ENCODE measurements at regions not wholly inside any gene's neighbourhood (a gene's known extent, or its start where the extent isn't known, plus 50 kb on each side); places are given as distances from the start of the nearest gene placed in this dataset.

DNA sequence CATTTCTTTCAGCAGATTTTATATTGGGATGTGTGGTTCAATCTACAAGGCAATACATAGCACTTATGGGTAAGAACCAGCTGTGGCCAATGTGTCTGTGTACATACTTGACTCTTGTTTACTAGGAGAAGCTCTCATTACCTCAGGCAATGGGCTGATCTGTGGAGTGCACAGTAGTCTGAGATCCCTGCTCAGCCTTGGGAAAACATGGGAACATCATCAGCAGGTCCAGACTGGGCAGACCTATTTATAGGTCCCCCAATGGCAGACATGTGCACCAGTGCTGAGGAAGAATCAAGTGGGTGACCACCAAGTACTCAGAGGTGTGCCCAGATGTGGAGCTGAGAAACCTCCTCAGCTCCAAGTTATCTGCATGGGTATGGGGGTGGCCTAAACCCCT, 349.7 kb downstream of the KIF20B start:
- no TSS peak for BruUV-seq (replicated peaks)
- no peaks in the 10 kb centered on the region for H3K36me3 ChIP-seq (ENCODE audit: control insufficient read depth, insufficient read depth, low read length)
- DNase-seq (ENCODE audit: low read depth, low spot score), result no peak
- POLR2A ChIA-PET, result no interaction called here
- no peak overlapping the region for H3K4me3 ChIP-seq (ENCODE audit: low read depth in 2 of 2, low read length in 2 of 2)
- H3K27me3 ChIP-seq (ENCODE audit: control insufficient read depth, insufficient read depth, low read length), result no peaks in the 10 kb centered on the region
- H3K27ac ChIP-seq (ENCODE audit: low read length), result no peak overlapping the region
- TF ChIP-seq, protein P1, sequence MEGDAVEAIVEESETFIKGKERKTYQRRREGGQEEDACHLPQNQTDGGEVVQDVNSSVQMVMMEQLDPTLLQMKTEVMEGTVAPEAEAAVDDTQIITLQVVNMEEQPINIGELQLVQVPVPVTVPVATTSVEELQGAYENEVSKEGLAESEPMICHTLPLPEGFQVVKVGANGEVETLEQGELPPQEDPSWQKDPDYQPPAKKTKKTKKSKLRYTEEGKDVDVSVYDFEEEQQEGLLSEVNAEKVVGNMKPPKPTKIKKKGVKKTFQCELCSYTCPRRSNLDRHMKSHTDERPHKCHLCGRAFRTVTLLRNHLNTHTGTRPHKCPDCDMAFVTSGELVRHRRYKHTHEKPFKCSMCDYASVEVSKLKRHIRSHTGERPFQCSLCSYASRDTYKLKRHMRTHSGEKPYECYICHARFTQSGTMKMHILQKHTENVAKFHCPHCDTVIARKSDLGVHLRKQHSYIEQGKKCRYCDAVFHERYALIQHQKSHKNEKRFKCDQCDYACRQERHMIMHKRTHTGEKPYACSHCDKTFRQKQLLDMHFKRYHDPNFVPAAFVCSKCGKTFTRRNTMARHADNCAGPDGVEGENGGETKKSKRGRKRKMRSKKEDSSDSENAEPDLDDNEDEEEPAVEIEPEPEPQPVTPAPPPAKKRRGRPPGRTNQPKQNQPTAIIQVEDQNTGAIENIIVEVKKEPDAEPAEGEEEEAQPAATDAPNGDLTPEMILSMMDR (IDR thresholded peaks at IDR 0.05), result no peak
- no peak for TF ChIP-seq SIN3A (IDR thresholded peaks at IDR 0.05; ENCODE audit: borderline replicate concordance, insufficient read depth, low read depth, low read length)
- no peak for TF ChIP-seq POLR2AphosphoS5 (IDR thresholded peaks at IDR 0.05; ENCODE audit: low read depth, low read length)
- TF ChIP-seq TCF7L2 (IDR thresholded peaks at IDR 0.05; ENCODE audit: low read depth, low read length), result no peak
- TF ChIP-seq, protein P2, sequence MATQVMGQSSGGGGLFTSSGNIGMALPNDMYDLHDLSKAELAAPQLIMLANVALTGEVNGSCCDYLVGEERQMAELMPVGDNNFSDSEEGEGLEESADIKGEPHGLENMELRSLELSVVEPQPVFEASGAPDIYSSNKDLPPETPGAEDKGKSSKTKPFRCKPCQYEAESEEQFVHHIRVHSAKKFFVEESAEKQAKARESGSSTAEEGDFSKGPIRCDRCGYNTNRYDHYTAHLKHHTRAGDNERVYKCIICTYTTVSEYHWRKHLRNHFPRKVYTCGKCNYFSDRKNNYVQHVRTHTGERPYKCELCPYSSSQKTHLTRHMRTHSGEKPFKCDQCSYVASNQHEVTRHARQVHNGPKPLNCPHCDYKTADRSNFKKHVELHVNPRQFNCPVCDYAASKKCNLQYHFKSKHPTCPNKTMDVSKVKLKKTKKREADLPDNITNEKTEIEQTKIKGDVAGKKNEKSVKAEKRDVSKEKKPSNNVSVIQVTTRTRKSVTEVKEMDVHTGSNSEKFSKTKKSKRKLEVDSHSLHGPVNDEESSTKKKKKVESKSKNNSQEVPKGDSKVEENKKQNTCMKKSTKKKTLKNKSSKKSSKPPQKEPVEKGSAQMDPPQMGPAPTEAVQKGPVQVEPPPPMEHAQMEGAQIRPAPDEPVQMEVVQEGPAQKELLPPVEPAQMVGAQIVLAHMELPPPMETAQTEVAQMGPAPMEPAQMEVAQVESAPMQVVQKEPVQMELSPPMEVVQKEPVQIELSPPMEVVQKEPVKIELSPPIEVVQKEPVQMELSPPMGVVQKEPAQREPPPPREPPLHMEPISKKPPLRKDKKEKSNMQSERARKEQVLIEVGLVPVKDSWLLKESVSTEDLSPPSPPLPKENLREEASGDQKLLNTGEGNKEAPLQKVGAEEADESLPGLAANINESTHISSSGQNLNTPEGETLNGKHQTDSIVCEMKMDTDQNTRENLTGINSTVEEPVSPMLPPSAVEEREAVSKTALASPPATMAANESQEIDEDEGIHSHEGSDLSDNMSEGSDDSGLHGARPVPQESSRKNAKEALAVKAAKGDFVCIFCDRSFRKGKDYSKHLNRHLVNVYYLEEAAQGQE (IDR thresholded peaks at IDR 0.05; ENCODE audit: insufficient read depth in 1 of 2, low read depth in 2 of 2, low read length in 1 of 2), result no peak
- CTCF ChIA-PET, result no interaction called here
- H3K9me3 ChIP-seq (ENCODE audit: control insufficient read depth, insufficient read depth, low read depth, low read length), result no peaks in the 10 kb centered on the region
- intact Hi-C loops (cut with micrococcal nuclease; ENCODE audit: unreplicated experiment) (no loop called here), in situ Hi-C loops (cut with HindIII; ENCODE audit: low pct_unique_long_range_greater_than_20kb, low sequenced_read_pairs) (no loop called here)
- no peak for ATAC-seq
- no peaks in the 10 kb centered on the region for H3K4me1 ChIP-seq (ENCODE audit: control insufficient read depth, insufficient read depth, low read length)

DNA sequence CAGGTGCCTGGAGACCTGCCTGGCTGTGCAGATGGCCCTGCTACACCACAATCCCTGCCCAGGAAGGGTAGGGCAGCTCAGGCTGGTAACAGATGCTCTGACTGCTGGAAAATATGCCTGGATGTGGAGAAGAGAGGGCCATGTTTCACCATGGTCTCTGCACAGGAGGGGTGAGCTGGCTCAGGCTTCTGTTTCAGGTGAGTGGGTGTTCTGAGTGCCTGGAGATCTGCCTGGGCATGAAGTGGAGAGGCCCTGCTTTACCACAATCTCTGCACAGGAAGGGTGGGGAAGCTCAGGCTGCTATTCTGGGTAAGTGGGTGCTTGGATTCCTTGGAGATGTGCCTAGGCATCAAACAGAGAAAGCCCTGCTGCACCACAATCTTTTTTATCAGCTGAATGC, 350.1 kb downstream of the KIF20B start:
- CTCF ChIA-PET, result no interaction called here

DNA sequence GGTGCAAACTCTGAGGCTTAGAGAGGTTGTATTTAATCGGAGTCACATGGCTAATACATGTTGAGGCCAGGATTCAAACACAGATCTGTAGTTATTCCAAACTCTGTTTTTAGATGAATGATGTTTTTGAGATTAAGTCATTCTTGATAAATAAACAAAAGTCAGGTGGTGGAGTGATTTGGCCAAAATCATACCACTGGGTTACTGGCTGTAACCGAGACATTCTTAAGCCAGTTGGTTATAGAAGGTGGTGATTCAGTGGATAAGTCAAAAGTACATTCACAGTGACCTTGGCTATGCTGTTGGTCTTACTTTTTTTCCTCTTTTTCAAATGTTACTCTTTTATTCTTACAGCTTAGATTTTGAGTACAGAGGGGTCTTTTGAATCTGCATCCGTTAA, 361.4 kb downstream of the KIF20B start:
- POLR2A ChIA-PET, result no interaction called here
- no peaks in the 10 kb centered on the region for H3K4me1 ChIP-seq (ENCODE audit: control insufficient read depth, insufficient read depth, low read length)
- TF ChIP-seq POLR2AphosphoS5 (IDR thresholded peaks at IDR 0.05; ENCODE audit: low read depth, low read length) (no peak), TCF7L2 (IDR thresholded peaks at IDR 0.05; ENCODE audit: low read depth, low read length) (no peak), SIN3A (IDR thresholded peaks at IDR 0.05; ENCODE audit: borderline replicate concordance, insufficient read depth, low read depth, low read length) (no peak)
- TF ChIP-seq, protein P1 (IDR thresholded peaks at IDR 0.05), result no peak
- TF ChIP-seq, protein P2 (IDR thresholded peaks at IDR 0.05; ENCODE audit: insufficient read depth in 1 of 2, low read depth in 2 of 2, low read length in 1 of 2), result no peak
- intact Hi-C loops (cut with micrococcal nuclease; ENCODE audit: unreplicated experiment), result no loop called here
- no peak overlapping the region for H3K4me3 ChIP-seq (ENCODE audit: low read depth in 2 of 2, low read length in 2 of 2)
- in situ Hi-C loops (cut with HindIII; ENCODE audit: low pct_unique_long_range_greater_than_20kb, low sequenced_read_pairs), result no loop called here
- BruUV-seq (replicated peaks), result no TSS peak
- no peaks in the 10 kb centered on the region for H3K9me3 ChIP-seq (ENCODE audit: control insufficient read depth, insufficient read depth, low read depth, low read length)
- no peak for DNase-seq (ENCODE audit: low read depth, low spot score)
- CTCF ChIA-PET, result no interaction called here
- H3K27me3 ChIP-seq (ENCODE audit: control insufficient read depth, insufficient read depth, low read length), result no peaks in the 10 kb centered on the region
- ATAC-seq, result no peak
- H3K36me3 ChIP-seq (ENCODE audit: control insufficient read depth, insufficient read depth, low read length), result no peaks in the 10 kb centered on the region
- no peak overlapping the region for H3K27ac ChIP-seq (ENCODE audit: low read length)

More for the DNA sequence above, 350.1 kb downstream of the KIF20B start:
- ATAC-seq (no peak), DNase-seq (ENCODE audit: low read depth, low spot score) (no peak)
- no peaks in the 10 kb centered on the region for H3K27me3 ChIP-seq (ENCODE audit: control insufficient read depth, insufficient read depth, low read length)
- no peaks in the 10 kb centered on the region for H3K4me1 ChIP-seq (ENCODE audit: control insufficient read depth, insufficient read depth, low read length)
- TF ChIP-seq SIN3A (IDR thresholded peaks at IDR 0.05; ENCODE audit: borderline replicate concordance, insufficient read depth, low read depth, low read length) (no peak), POLR2AphosphoS5 (IDR thresholded peaks at IDR 0.05; ENCODE audit: low read depth, low read length) (no peak)
- H3K27ac ChIP-seq (ENCODE audit: low read length), result no peak overlapping the region
- H3K4me3 ChIP-seq (ENCODE audit: low read depth in 2 of 2, low read length in 2 of 2), result no peak overlapping the region
- no peaks in the 10 kb centered on the region for H3K9me3 ChIP-seq (ENCODE audit: control insufficient read depth, insufficient read depth, low read depth, low read length)
- no TSS peak for BruUV-seq (replicated peaks)
- intact Hi-C loops (cut with micrococcal nuclease; ENCODE audit: unreplicated experiment) (no loop called here), in situ Hi-C loops (cut with HindIII; ENCODE audit: low pct_unique_long_range_greater_than_20kb, low sequenced_read_pairs) (no loop called here)
- POLR2A ChIA-PET, result no interaction called here
- no peaks in the 10 kb centered on the region for H3K36me3 ChIP-seq (ENCODE audit: control insufficient read depth, insufficient read depth, low read length)

Data from Panc1 (cell line).